CD4-positive, CD25-positive, alpha-beta regulatory T cell (primary cell): ENCODE measurements at regions not wholly inside any gene's neighbourhood (a gene's known extent, or its start where the extent isn't known, plus 50 kb on each side); places are given as distances from the start of the nearest gene placed in this dataset.

Source experiments
- ATAC-seq, 2 donors: fragments of 150-1000 bp; cut with Tn5 transposase; one replicate each; pipeline ENCODE4 v1.10.0; 2021; ENCODE audit warnings: low read depth in 2 of 2, moderate number of reproducible peaks in 2 of 2, moderate library complexity in 1 of 2
- DNase-seq, 3 donors: peaks; one replicate each; pipeline versions ENCODE4 v3.0.0 to v3.0.0-alpha.2; 2012 to 2022; ENCODE audit warnings: mixed read lengths in 1 of 3
- H3K27ac ChIP-seq: one replicate; pipeline ENCODE4 v1.7.0; 2013; ENCODE audit warnings: mild to moderate bottlenecking, low read length; ENCODE audit not compliant: insufficient read depth, poor library complexity, severe bottlenecking
- H3K27me3 ChIP-seq: one replicate; pipeline ENCODE4 v1.7.0; 2013; ENCODE audit warnings: low read length; ENCODE audit not compliant: control insufficient read depth, insufficient read depth
- H3K36me3 ChIP-seq: one replicate; pipeline ENCODE4 v1.7.0; 2013; ENCODE audit warnings: mild to moderate bottlenecking, low read length, moderate library complexity; ENCODE audit not compliant: control insufficient read depth, insufficient read depth
- H3K4me1 ChIP-seq: 2 replicates; pipeline ENCODE4 v1.7.0; 2013; ENCODE audit warnings: mild to moderate bottlenecking, low read length; ENCODE audit not compliant: insufficient read depth, control insufficient read depth, poor library complexity, severe bottlenecking
- H3K4me3 ChIP-seq: one replicate; pipeline ENCODE4 v1.7.0; 2013; ENCODE audit warnings: low read depth, mild to moderate bottlenecking, low read length, moderate library complexity
- H3K9me3 ChIP-seq, 2 experiments: 1 replicate in 1 of 2; 2 replicates in 1 of 2; pipeline ENCODE4 v1.7.0; 2013; ENCODE audit warnings: low read length in 2 of 2, mild to moderate bottlenecking in 1 of 2, moderate library complexity in 1 of 2; ENCODE audit not compliant: control insufficient read depth in 2 of 2
- H3K27ac Mint-ChIP-seq, 3 donors: one replicate each; pipeline ENCODE4 v1.8.0; 2020 to 2022; ENCODE audit warnings: mild to moderate bottlenecking in 3 of 3, mixed read lengths in 3 of 3, moderate library complexity in 2 of 3
- H3K27me3 Mint-ChIP-seq: one replicate; pipeline ENCODE4 v1.8.0; 2022; ENCODE audit warnings: mild to moderate bottlenecking, mixed read lengths
- H3K36me3 Mint-ChIP-seq: one replicate; pipeline ENCODE4 v1.8.0; 2020; ENCODE audit warnings: mixed read lengths
- H3K4me1 Mint-ChIP-seq, 4 donors: one replicate each; pipeline ENCODE4 v1.8.0; 2020 to 2022; ENCODE audit warnings: mixed read lengths in 4 of 4, mild to moderate bottlenecking in 1 of 4
- H3K4me3 Mint-ChIP-seq, 4 donors: one replicate each; pipeline ENCODE4 v1.8.0; 2020 to 2022; ENCODE audit warnings: mild to moderate bottlenecking in 4 of 4, mixed read lengths in 4 of 4, moderate library complexity in 3 of 4
- H3K9me3 Mint-ChIP-seq, 7 donors: one replicate each; pipeline ENCODE4 v1.8.0; 2020 to 2022; ENCODE audit warnings: mixed read lengths in 7 of 7, mild to moderate bottlenecking in 3 of 7, moderate library complexity in 2 of 7

DNA sequence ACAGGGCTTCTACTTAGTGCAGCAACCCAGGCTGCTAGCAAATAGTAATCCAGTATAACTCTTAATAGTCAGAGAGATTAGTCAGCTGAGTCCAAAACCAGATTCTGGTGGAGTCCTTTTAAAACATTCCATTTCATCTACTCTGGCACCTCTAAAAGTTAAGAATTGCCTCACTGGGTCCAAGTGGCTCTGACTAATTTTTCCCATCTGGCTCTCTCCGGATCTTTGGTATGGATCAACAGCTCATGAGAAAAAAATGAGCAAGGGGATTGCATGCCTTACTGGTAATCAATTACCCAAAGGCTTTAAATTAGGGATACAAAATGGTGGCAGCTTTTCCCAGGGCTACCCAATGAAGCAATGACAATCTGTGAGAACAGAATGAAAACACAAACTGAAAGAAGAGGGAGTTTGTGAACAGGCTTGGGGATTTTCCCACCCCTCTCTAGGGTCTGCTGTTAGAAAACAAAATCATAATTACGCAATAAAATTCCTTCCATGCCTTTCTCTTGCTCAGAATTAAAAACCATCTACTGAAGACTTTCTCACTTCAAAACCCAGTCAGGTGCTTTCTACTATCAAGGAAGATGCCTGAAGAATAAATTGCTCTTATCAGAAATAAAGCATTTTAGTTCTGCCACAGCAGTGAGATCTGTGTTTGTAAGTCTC, 84.6 kb upstream of the PMFBP1 start:
- Histone ChIP-seq H3K27ac (no peak overlapping the region), H3K4me1 (no peaks in the 10 kb centered on the region), H3K27me3 (no peaks in the 10 kb centered on the region), H3K36me3 (no peaks in the 10 kb centered on the region), H3K9me3 (no peaks in the 10 kb centered on the region), H3K4me3 (no peak overlapping the region)
- no peak for DNase-seq
- Mint-ChIP-seq H3K36me3 (no peaks in the 10 kb centered on the region), H3K27ac (no peak overlapping the region), H3K27me3 (peaks cover 7% of the 10 kb centered on the region), H3K4me3 (no peak overlapping the region), H3K9me3 (peaks cover 0 to 2% (median 0%) of the 10 kb centered on the region in 7 donors), H3K4me1 (no peaks in the 10 kb centered on the region)
- no peak for ATAC-seq

DNA sequence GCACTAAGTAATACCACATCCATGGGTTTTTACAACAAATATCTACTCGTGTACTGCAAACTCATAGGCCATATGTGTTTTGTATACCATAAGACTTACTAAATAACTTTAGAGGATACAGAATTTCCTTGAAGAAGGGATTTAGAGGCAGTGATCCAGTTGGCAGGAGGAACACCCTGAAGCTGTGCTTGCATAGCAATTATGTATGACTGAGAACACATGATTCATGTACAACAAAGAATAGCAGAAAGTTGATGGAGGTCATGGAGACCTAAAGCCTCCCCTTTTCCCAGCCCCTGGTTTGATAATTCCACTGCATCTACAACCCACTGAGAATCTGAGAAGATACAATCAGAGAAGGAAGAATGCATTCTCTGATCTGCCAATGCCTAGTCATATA, 83.8 kb upstream of the PMFBP1 start:
- Mint-ChIP-seq H3K27ac (no peak overlapping the region), H3K36me3 (no peaks in the 10 kb centered on the region), H3K9me3 (peaks cover 0 to 2% (median 0%) of the 10 kb centered on the region in 7 donors), H3K27me3 (peaks cover 7% of the 10 kb centered on the region), H3K4me1 (no peaks in the 10 kb centered on the region), H3K4me3 (no peak overlapping the region)
- no peak for ATAC-seq
- no peak for DNase-seq
- H3K4me3 ChIP-seq: no peak overlapping the region
- no peaks in the 10 kb centered on the region for H3K36me3 ChIP-seq
- no peaks in the 10 kb centered on the region for H3K4me1 ChIP-seq
- H3K9me3 ChIP-seq: no peaks in the 10 kb centered on the region
- H3K27ac ChIP-seq: no peak overlapping the region
- no peaks in the 10 kb centered on the region for H3K27me3 ChIP-seq

DNA sequence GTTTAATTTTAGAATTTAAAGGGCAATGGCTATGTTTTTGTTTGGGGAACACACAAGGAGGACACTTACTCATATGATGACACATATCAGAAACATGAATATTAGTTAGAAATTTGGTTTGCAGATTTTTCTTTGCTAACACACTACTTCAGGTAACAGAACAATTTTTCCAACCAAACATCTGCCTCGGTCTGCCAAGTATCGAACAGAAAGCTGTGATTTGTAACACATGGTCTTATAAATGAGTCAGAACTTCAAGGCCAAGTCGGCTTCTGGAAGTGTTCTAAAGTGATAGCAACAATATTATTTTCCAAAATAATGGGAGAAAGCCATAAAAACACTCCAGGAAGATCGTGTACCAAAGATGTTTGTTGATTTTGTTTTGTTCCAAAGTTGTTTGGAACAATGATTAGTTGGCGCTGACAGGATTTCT, 75.9 kb upstream of the PMFBP1 start:
- H3K36me3 Mint-ChIP-seq: no peaks in the 10 kb centered on the region

DNA sequence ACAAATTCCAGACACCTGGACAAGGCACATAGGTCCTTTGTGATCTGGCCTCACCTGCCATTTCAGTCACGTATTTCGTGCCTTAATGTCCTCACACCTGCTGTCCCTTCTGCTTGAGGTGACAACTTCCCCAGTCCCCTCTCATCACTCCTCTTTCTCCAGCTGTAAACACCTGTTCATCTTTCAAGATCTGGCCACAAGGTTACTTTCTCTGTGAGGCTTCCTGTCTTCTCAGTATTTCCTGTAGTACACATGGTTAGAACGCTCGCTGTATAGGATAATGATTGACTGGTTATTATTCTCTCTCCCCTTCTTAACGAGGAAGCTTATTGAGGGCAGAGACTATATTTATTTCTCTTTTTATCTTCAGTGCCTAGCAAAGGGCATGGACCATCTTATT, 74.5 kb upstream of the PMFBP1 start:
- ATAC-seq: peak in 1 of 2 donors; percentile 46

More for the DNA sequence above, 75.9 kb upstream of the PMFBP1 start:
- no peaks in the 10 kb centered on the region for H3K36me3 ChIP-seq
- no peaks in the 10 kb centered on the region for H3K27me3 ChIP-seq
- Mint-ChIP-seq H3K27me3 (no peaks in the 10 kb centered on the region), H3K27ac (no peak overlapping the region), H3K9me3 (peaks cover 0 to 1% (median 0%) of the 10 kb centered on the region in 7 donors), H3K4me1 (peaks cover 0 to 7% (median 5%) of the 10 kb centered on the region in 4 donors), H3K4me3 (no peak overlapping the region)
- no peak overlapping the region for H3K27ac ChIP-seq
- no peak overlapping the region for H3K4me3 ChIP-seq
- H3K4me1 ChIP-seq: no peaks in the 10 kb centered on the region
- DNase-seq: no peak
- no peaks in the 10 kb centered on the region for H3K9me3 ChIP-seq
- ATAC-seq: no peak

DNA sequence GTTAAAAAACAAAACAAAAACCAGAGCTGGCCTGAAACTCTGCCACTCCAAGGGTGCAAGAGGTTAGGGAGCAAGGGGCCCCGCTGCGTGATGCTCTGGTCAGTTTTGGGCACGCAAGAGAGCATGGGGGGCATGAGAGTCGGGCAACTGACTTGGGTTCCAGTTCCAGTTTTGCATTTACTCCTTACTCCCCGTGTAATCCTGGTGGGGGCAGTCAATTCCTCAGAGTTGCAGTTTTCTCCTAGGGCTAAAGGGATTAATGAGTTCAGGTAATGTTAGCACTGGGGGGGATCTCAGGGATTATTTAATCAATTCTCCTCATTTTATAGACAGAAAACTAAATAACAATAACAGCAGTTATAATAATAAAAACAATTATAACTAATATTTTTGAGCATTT, 72.9 kb upstream of the PMFBP1 start:
- no peak overlapping the region for H3K4me3 Mint-ChIP-seq
- Histone ChIP-seq H3K4me3 (no peak overlapping the region), H3K36me3 (no peaks in the 10 kb centered on the region), H3K9me3 (no peaks in the 10 kb centered on the region), H3K27ac (no peak overlapping the region), H3K4me1 (no peaks in the 10 kb centered on the region), H3K27me3 (no peaks in the 10 kb centered on the region)
- ATAC-seq (no peak), DNase-seq (no peak)
- no peaks in the 10 kb centered on the region for H3K36me3 Mint-ChIP-seq
- peaks cover 5% of the 10 kb centered on the region for H3K27me3 Mint-ChIP-seq
- no peak overlapping the region for H3K27ac Mint-ChIP-seq
- H3K9me3 Mint-ChIP-seq: peaks cover 0 to 1% (median 0%) of the 10 kb centered on the region in 7 donors
- H3K4me1 Mint-ChIP-seq: peaks cover 0 to 7% (median 5%) of the 10 kb centered on the region in 4 donors

More for the DNA sequence above, 74.5 kb upstream of the PMFBP1 start:
- Mint-ChIP-seq H3K27me3 (no peaks in the 10 kb centered on the region), H3K9me3 (peaks cover 0 to 1% (median 0%) of the 10 kb centered on the region in 7 donors), H3K27ac (peak overlapping the region in 2 of 3 donors; percentile 0 to 22), H3K4me3 (no peak overlapping the region), H3K36me3 (no peaks in the 10 kb centered on the region), H3K4me1 (peaks cover 0 to 7% (median 5%) of the 10 kb centered on the region in 4 donors)
- Histone ChIP-seq H3K4me3 (no peak overlapping the region), H3K9me3 (no peaks in the 10 kb centered on the region), H3K27me3 (no peaks in the 10 kb centered on the region), H3K36me3 (no peaks in the 10 kb centered on the region), H3K4me1 (no peaks in the 10 kb centered on the region), H3K27ac (no peak overlapping the region)
- DNase-seq: peak in 1 of 3 donors; percentile 79

DNA sequence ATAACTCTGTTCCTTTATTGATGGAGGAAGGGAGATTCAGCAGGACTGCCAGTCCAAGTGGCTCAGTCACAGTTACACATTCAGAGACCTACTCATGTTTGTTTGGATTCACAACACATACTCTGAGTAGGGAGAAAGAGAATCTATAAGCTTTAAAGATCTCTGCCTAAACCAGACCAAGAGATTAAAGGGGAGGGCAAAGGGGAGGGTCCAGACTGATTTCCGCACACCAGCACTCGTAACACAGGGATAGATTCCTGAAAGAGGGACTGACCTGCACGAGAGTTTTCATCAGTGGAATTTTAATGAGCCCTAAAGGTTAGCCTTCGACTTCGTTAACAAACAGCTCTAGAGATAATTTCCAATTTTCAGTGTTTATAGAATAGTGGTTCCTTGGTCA, 71.7 kb upstream of the PMFBP1 start:
- ATAC-seq: no peak
- peaks cover 5% of the 10 kb centered on the region for H3K27me3 Mint-ChIP-seq
- H3K36me3 Mint-ChIP-seq: no peaks in the 10 kb centered on the region
- Histone ChIP-seq H3K4me1 (no peaks in the 10 kb centered on the region), H3K4me3 (no peak overlapping the region), H3K9me3 (no peaks in the 10 kb centered on the region), H3K27me3 (no peaks in the 10 kb centered on the region), H3K27ac (no peak overlapping the region), H3K36me3 (no peaks in the 10 kb centered on the region)
- peaks cover 0 to 1% (median 0%) of the 10 kb centered on the region in 7 donors for H3K9me3 Mint-ChIP-seq
- no peak overlapping the region for H3K27ac Mint-ChIP-seq
- H3K4me1 Mint-ChIP-seq: peaks cover 0 to 7% (median 5%) of the 10 kb centered on the region in 4 donors
- no peak for DNase-seq
- H3K4me3 Mint-ChIP-seq: no peak overlapping the region

DNA sequence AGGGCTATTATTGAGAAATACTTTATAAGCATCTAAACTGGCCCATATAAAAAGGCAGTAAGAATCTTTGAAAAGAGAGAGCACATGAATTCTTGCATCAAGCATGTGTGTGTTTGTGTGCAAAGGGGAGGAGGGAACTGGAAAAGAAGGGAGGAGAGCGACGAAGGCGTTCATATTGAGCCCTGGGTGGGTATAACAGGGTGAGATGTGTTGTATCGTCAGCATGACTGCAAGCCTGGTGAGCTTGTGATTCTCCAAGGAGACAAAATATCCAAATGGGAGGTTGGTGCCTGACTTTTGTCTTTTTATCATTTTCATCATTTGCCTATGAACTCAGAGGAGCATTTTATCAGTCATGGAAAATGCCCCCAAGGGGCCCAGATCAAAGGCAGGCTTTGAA, 70.8 kb upstream of the PMFBP1 start:
- Mint-ChIP-seq H3K27me3 (peaks cover 9% of the 10 kb centered on the region), H3K27ac (no peak overlapping the region), H3K4me1 (peaks cover 0 to 7% (median 5%) of the 10 kb centered on the region in 4 donors), H3K4me3 (no peak overlapping the region), H3K9me3 (peaks cover 0 to 1% (median 0%) of the 10 kb centered on the region in 7 donors), H3K36me3 (no peaks in the 10 kb centered on the region)
- Histone ChIP-seq H3K4me1 (no peaks in the 10 kb centered on the region), H3K36me3 (no peaks in the 10 kb centered on the region), H3K27ac (no peak overlapping the region), H3K4me3 (no peak overlapping the region), H3K9me3 (no peaks in the 10 kb centered on the region), H3K27me3 (no peaks in the 10 kb centered on the region)
- DNase-seq (no peak), ATAC-seq (no peak)

DNA sequence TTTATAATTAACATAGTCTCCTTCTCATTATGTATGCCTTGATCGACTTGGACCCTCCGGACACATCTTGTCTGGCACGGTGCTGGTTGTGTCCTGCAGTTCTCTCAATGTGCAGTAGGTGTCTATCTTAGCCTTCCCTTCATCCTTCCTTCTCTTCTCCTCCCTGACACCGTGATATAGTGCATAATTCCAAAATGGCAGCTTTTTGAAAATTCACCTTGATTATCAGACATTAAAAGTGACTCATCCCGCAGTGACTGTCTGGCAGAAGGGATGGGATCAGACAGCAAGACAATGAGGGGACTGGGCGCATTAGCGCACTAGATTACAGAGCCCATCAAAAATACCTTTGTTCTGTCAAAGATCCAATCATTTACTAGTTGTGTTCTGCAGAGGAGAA, 70.0 kb upstream of the PMFBP1 start:
- Histone ChIP-seq H3K4me1 (no peaks in the 10 kb centered on the region), H3K27ac (no peak overlapping the region), H3K36me3 (no peaks in the 10 kb centered on the region), H3K27me3 (no peaks in the 10 kb centered on the region), H3K9me3 (no peaks in the 10 kb centered on the region), H3K4me3 (no peak overlapping the region)
- H3K4me3 Mint-ChIP-seq: no peak overlapping the region
- H3K27me3 Mint-ChIP-seq: peaks cover 12% of the 10 kb centered on the region
- no peaks in the 10 kb centered on the region for H3K36me3 Mint-ChIP-seq
- peak in 1 of 3 donors; percentile 28 for DNase-seq
- ATAC-seq: no peak
- peaks cover 0 to 1% (median 0%) of the 10 kb centered on the region in 7 donors for H3K9me3 Mint-ChIP-seq
- H3K27ac Mint-ChIP-seq: no peak overlapping the region
- H3K4me1 Mint-ChIP-seq: peaks cover 0 to 7% (median 5%) of the 10 kb centered on the region in 4 donors
